ENCODE measurements at regions not wholly inside any gene's neighbourhood (a gene's known extent, or its start where the extent isn't known, plus 50 kb on each side); places are given as distances from the start of the nearest gene placed in this dataset.
A peak's percentile ranks its signal among the peaks of the same experiment; 100 is the strongest.
"Not testable (repeated sequence)": the region's sequence is repeated elsewhere in the genome, so short reads cannot be mapped to it uniquely, and the experiment has no call there.

DNA sequence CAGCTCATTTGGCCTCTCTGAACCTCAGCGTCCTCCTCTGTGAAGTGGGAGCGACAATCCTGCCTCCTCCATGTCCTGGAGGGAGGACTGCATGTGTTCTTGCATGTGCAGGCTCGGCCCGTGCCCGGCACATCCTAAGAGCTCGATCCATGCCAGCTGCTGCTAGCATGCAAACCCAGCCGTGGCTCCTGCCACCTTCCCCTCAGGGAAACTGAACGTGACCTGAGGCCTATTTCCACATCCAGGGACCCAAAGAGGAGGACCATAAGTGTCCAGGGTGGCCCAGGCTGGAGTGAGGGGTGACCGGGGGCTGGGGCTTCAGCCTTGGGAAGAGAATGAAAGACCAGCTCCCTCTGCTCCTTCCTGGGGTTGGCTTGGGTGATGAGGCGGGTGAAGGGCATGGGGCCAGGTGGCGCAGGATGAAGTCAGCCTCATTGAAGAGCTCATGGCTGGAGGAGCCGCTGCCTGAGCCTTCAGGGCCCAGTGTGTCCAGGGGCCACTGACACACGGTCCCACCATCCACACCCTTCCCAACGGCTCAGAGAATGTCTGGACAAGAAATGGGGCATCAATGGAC, 115.7 kb upstream of the AKAP13 start:
- DNase-seq (ENCODE audit: low read depth in 3 of 3), result not testable (repeated sequence)

GRCh38 chr15:85267158-85267857, 113.1 kb upstream of the AKAP13 start:
- DNase-seq (ENCODE audit: low read depth in 3 of 3), result not testable (repeated sequence)

DNA sequence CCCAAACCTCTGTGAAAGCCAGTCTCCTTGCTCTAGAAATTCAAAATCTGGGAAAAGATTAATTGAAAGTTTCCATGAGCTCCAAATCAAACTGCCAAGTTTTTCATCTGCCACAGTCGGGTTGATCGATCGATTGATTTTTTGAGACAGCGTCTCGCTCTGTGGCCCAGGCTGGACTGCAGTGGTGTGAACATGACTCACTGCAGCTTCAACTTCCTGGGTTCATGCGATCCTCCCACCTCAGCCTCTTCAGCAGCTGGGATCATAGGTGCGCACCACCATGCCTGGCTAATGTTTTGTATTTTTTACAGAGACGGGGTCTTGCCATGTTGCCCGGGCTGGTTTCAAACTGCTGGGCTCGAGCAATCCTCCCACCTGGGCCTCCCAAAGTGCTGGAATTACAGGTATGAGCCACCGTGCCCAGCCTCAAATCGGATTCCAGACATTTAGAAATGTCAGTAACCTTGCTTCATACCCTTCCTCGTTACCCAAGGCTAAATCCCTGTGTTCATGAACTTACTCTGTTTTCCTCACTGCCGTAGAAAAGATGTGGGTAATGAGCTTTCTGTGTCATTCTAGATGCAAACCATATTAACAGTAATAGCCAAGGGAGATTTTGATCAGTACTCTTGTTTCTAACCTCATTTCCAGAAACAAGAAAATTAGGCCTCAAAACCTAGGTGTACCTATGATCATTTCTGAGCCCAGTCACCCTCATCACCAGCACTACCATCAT, 105.9 kb upstream of the AKAP13 start:
- DNase-seq (ENCODE audit: low read depth in 3 of 3), result no peak

DNA sequence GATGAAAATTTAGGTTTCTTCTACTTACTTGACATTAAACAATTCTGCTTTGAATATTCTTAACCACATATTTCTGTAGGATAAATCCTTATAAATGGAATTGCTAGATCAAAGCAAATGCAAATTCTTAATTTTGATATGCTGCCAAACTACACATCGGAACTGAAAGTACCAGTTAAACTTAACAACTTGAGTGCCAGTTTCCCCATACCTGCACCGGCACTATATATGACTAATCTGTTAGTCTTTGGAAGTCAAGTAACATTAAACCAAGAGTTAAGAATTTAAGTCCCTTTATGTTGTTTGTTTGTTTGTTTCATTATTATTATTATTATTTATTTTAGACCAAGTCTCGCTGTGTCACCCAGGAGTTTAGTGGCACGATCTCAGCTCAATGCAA, 103.9 kb upstream of the AKAP13 start:
- DNase-seq (ENCODE audit: low read depth in 3 of 3), result no peak

- DNase-seq (ENCODE audit: low read depth in 3 of 3), result no peak
These were observed 103.5 kb upstream of the AKAP13 start for GRCh38 chr15:85276921-85277320.

DNA sequence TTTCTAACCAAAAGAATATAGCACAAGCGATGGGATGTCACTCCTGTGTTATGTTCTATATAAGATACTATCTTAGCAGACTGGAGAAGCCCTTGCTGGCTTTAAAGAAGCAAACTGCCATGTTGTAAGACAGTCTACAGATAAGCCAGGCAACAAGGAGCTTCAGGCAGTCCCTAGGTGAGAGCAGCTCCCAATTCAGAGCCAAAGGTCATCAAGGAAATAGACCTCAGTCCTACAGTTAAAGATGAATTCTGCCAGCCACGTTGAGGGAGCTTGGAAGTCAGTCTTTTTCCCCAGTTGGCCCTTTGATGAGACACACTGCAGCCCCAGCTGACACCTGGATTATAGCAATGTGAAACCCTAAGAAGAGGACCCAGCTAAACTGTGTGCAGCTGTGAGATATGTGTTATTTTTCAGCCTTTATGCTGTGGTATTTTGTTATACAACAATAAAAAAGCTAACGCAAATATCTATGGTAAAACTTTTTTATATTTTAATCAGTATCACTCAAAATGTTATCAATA, 102.5 kb upstream of the AKAP13 start:
- no peak for DNase-seq (ENCODE audit: low read depth in 3 of 3)

- no peak for DNase-seq (ENCODE audit: low read depth in 3 of 3)
These were observed 100.2 kb upstream of the AKAP13 start for GRCh38 chr15:85280203-85280602.

DNA sequence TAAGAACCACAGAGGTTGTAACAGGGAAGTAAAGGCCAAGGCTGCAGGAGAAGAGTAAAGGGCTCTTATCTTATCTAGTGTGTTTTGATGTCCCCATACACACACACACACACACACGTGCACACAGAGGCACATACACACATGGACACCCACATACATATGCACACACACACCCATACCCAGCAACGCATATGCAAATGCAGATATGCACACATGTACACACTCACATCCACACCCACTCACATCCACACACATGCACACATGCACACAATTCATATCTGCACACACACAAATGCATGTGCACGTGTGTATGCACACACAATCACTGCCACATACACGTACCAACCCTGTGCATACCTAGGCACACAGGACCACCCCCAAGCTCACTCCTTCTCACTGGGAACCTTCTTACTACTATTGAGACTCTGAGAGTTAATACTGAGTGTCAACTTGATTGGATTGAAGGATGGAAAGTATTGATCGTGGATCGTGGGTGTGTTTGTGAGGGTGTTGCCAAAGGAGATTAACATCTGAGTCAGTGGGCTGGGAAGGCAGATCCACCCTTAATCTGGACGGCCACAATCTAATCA, 99.0 kb upstream of the AKAP13 start:
- DNase-seq (ENCODE audit: low read depth in 3 of 3), result no peak

GRCh38 chr15:85282504-85283115, 97.8 kb upstream of the AKAP13 start:
- DNase-seq (ENCODE audit: low read depth in 3 of 3), result no peak

DNA sequence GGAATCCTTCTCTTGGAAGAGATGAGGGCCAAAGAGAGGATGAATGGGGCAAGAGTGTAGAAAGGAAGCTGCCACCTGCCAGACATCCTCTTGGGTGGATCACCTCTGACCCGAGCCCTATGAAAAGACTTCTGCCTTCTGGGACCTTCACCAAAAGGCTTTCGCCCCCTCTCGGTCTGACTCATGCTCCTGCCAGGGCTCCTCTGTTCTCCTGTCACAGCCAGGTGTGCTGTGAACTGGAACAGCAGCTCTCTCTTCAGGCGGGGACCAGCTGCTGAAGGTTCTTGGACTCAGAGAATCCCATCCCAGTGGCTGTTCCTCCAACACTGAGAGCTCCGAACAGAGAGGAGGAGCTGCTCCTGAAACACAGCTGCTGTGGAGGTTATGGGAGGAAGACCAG, 96.6 kb upstream of the AKAP13 start:
- DNase-seq (ENCODE audit: low read depth in 3 of 3), result not testable (repeated sequence)

- DNase-seq (ENCODE audit: low read depth in 3 of 3), result no peak
These were observed 95.9 kb upstream of the AKAP13 start for GRCh38 chr15:85284497-85284896.

GRCh38 chr15:85289677-85290365, 90.6 kb upstream of the AKAP13 start:
- no peak for DNase-seq (ENCODE audit: low read depth in 3 of 3)

DNA sequence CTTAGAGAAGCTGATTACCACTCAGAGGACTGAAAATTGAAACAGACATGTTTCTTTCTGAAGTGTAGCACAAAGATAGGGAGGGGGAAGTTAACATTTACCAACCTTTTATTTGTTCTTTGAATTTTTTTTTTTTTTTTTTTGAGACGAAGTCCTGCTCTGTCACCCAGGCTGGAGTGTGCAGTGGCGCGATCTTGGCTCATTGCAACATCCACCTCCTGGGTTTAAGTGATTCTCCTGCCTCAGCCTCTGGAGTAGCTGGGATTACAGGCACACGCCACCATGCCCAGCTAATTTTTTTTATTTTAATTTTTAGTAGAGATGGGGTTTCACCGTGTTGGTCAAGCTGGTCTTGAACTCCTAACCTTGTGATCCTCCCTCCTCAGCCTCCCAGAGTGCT, 87.8 kb upstream of the AKAP13 start:
- not testable (repeated sequence) for DNase-seq (ENCODE audit: low read depth in 3 of 3)

DNA sequence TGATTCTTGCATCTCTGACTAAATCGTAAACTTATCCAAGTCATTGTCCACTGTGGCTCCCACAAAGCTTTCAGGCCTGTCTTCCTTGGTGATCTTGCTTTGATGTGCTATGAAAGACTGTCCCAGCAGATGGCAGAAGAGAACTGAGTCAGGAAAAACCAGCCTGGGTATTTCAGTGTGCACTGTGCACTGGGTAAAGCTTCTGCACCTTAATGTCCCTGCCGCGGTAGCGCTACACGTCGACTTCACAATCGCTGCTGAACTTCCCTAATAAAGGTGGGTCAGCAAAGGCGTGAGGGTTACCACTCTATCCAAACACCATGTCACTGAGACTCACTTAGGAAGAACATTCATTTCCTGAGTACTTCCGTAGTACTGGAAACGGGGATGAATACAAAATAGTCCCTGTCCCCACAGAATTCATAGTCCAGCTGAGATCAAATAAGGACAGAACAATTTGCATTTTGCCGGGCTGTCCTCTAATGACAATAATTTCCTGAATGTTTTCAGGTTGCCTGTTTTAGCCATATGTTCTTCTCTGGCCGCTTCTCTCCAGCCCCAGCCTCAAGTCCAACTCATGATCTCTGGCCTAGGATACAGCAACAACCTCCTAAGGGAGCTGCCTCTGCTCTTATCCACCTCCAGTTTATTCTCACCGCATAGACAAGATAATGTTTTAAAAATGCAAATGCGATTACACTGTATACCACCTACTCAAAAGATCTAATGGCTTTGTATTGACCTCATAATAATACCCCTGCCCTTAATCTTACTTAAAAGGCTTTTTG, 83.6 kb upstream of the AKAP13 start:
- peak; percentile 40 to 66 (median 48) for DNase-seq (ENCODE audit: low read depth in 3 of 3)

DNA sequence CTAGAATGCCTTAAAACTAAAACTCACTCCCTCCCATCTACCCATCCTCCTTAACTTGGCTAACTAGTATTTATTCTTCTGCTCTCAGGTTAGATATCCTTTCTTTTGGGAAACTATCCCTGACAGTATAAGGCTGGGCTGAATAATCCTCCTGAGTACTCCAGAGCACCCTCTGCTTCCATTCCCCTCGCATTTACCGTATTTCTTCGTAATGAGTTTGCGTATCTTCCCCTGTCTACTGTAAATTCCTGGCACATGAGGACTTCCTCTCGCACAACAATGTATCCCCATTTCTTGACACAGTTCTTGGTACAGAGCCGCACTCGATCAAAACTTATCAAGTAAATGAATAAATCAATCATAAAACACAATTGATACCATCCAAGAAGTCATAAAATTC, 82.9 kb upstream of the AKAP13 start:
- DNase-seq (ENCODE audit: low read depth in 3 of 3), result no peak

GRCh38 chr15:85298366-85298765, 82.0 kb upstream of the AKAP13 start:
- no peak for DNase-seq (ENCODE audit: low read depth in 3 of 3)

- no peak for DNase-seq (ENCODE audit: low read depth in 3 of 3)
These were observed 81.5 kb upstream of the AKAP13 start for GRCh38 chr15:85298941-85299340.

- DNase-seq (ENCODE audit: low read depth in 3 of 3), result no peak
These were observed 78.1 kb upstream of the AKAP13 start for GRCh38 chr15:85302271-85302670.

DNA sequence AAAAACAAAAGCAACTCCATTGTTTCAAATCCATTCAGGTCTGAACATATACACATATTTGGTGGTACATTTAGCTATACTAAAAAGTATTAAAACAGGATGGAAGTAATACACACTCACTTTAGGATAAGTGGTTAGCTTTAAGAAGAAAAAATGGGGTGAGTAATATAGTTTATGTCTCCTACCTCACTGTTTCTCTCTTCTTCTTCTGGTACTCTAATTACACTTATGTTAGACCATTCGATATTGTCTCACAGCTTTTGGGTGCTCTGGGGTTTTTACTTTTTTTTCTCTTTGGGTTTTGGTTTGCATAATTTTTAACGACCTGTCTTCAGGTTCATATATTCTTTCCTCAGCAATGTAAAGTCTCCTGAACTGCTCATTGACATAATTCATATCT, 75.4 kb upstream of the AKAP13 start:
- DNase-seq (ENCODE audit: low read depth in 3 of 3), result no peak

- DNase-seq (ENCODE audit: low read depth in 3 of 3), result no peak
These were observed 73.3 kb upstream of the AKAP13 start for GRCh38 chr15:85306946-85307686.
